ENCODE measurements at regions not wholly inside any gene's neighbourhood (a gene's known extent, or its start where the extent isn't known, plus 50 kb on each side); places are given as distances from the start of the nearest gene placed in this dataset.

- H3K9me3 Mint-ChIP-seq = peaks cover 10 to 16% of the 10 kb centered on the region in 2 experiments
- Histone ChIP-seq H3K27me3 (ENCODE audit: insufficient read depth, low read length) (no peaks in the 10 kb centered on the region), H2BK5ac (ENCODE audit: insufficient read length, low read length) (no peak overlapping the region)
These were observed 79.0 kb upstream of the TCF7L2 start for GRCh38 chr10:112871021-112871420.

More at GRCh38 chr10:112871021-112871420, 79.0 kb upstream of the TCF7L2 start:
- no peak overlapping the region for H3K27ac ChIP-seq (ENCODE audit: insufficient read length, low read depth, low read length)
- no peaks in the 10 kb centered on the region; a peak in 1 of 4 replicates for H3K4me1 Mint-ChIP-seq
- H3K56ac ChIP-seq (ENCODE audit: insufficient read length, low read depth, low read length) = no peak overlapping the region
- no peaks in the 10 kb centered on the region for H3K79me2 ChIP-seq (ENCODE audit: insufficient read depth, low read length)
- H3T11ph ChIP-seq (ENCODE audit: low read length) = no peak overlapping the region
- H3K23me2 ChIP-seq (ENCODE audit: insufficient read length, low read depth, low read length, poor library complexity, severe bottlenecking) = no peaks in the 10 kb centered on the region
- H3K18ac ChIP-seq (ENCODE audit: insufficient read length, low read depth, low read length) = no peak overlapping the region
- peaks cover 12 to 26% (median 18%) of the 10 kb centered on the region in 3 experiments for H3K36me3 Mint-ChIP-seq (ENCODE audit: insufficient read depth in 1 of 3, low read depth in 3 of 3)
- TF ChIP-seq CTCF (conservative IDR thresholded peaks at IDR 0.05) = no peak
- H3K27me3 Mint-ChIP-seq (ENCODE audit: low read depth) = peaks cover 2% of the 10 kb centered on the region; the same call in 1 of the 2 replicates
- H3K9ac ChIP-seq (ENCODE audit: extremely low read depth, insufficient read length, low read length) = no peak overlapping the region
- no peak overlapping the region for H4K8ac ChIP-seq (replicated peaks; ENCODE audit: insufficient read length, low read depth, low read length)
- no peak overlapping the region for H4K91ac ChIP-seq (ENCODE audit: insufficient read length, low read depth, low read length)
- no CpG with 5 or more reads among the region's 1 CpG for WGBS (ENCODE audit: extremely low coverage, insufficient read length, low lambda C conversion rate)
- no peak overlapping the region for H2AK5ac ChIP-seq (ENCODE audit: insufficient read length, low read length)
- H3K27ac Mint-ChIP-seq = no peak overlapping the region
- H3K14ac ChIP-seq (ENCODE audit: insufficient read depth, low read length) = no peak overlapping the region
- H3K9me3 ChIP-seq (ENCODE audit: control insufficient read depth, low read depth, low read length) = peaks cover 10% of the 10 kb centered on the region
- no peak for DNase-seq
- H3K23ac ChIP-seq (ENCODE audit: insufficient read length, low read depth, low read length) = no peak overlapping the region
- no peak overlapping the region for H3K4me2 ChIP-seq (ENCODE audit: insufficient read depth, insufficient read length, low read length)
- no peak overlapping the region for H4K5ac ChIP-seq (ENCODE audit: insufficient read length, low read depth, low read length)
- H2AFZ ChIP-seq (ENCODE audit: low read length) = no peak overlapping the region
- no peaks in the 10 kb centered on the region for H4K20me1 ChIP-seq (ENCODE audit: control insufficient read depth, insufficient read depth, insufficient read length)
- H3K79me1 ChIP-seq (ENCODE audit: insufficient read depth, low read depth, low read length, poor library complexity, severe bottlenecking) = no peaks in the 10 kb centered on the region
- no peak overlapping the region for H3K4me3 Mint-ChIP-seq
- no peaks in the 10 kb centered on the region for H3K4me1 ChIP-seq (ENCODE audit: insufficient read depth, low read length)
- no peak overlapping the region for H2BK120ac ChIP-seq (ENCODE audit: low read depth, low read length, poor library complexity, severe bottlenecking)
- no peak overlapping the region for H2BK12ac ChIP-seq (ENCODE audit: insufficient read length, low read depth, low read length)
- no peak overlapping the region for H3K4ac ChIP-seq (ENCODE audit: low read depth, low read length)
- no peak overlapping the region for H2BK15ac ChIP-seq (ENCODE audit: low read depth, low read length)
- H2BK20ac ChIP-seq (ENCODE audit: low read depth, low read length, poor library complexity, severe bottlenecking) = no peak overlapping the region

Measured in H9 (cell line).